GM13977 (cell line): ENCODE measurements at regions not wholly inside any gene's neighbourhood (a gene's known extent, or its start where the extent isn't known, plus 50 kb on each side); places are given as distances from the start of the nearest gene placed in this dataset.

Source experiments
- DNase-seq: peaks from one replicate; pipeline ENCODE4 v3.0.0; 2012; ENCODE audit warnings: low spot score
- in situ Hi-C: fragments of 300-500 bp; cut with MboI; formaldehyde crosslinking; loops from one replicate; pipeline ENCODE4 v1.12.0; 2022; ENCODE audit warnings: low sequenced_read_pairs, low pct_unique_long_range_greater_than_20kb, mixed read lengths, inconsistent platforms; ENCODE audit not compliant: unreplicated experiment
- TF ChIP-seq, protein P1 (sequence below): IDR thresholded peaks from 2 replicates; pipeline ENCODE4 v1.5.1; 2012; ENCODE audit warnings: mild to moderate bottlenecking, control low read depth; ENCODE audit not compliant: insufficient read depth; ENCODE audit errors: extremely low read depth, missing control alignments

DNA sequence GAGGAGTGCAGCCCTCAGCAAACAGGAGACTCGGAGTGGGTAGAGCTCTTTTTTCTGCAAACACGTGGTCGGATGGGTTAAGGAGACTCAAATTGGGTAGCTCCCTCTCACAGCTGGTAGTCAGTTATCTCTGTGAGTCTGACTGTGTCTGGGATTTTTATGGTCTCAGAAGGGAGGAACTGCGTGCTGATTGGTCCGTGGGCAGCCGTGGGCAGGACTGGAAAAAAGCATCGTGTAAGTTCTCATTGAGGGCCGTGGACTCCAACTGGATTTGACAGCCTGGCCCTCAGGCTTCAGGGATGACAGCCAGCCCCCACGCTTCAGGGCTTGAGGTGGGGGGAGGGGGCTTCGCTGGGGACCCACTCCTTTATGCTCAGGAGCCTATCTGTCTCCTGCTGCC is 463.9 kb downstream of the EPHA3 start:
- no peak for DNase-seq
- in situ Hi-C loops: no loop called here
- TF ChIP-seq, protein P1, sequence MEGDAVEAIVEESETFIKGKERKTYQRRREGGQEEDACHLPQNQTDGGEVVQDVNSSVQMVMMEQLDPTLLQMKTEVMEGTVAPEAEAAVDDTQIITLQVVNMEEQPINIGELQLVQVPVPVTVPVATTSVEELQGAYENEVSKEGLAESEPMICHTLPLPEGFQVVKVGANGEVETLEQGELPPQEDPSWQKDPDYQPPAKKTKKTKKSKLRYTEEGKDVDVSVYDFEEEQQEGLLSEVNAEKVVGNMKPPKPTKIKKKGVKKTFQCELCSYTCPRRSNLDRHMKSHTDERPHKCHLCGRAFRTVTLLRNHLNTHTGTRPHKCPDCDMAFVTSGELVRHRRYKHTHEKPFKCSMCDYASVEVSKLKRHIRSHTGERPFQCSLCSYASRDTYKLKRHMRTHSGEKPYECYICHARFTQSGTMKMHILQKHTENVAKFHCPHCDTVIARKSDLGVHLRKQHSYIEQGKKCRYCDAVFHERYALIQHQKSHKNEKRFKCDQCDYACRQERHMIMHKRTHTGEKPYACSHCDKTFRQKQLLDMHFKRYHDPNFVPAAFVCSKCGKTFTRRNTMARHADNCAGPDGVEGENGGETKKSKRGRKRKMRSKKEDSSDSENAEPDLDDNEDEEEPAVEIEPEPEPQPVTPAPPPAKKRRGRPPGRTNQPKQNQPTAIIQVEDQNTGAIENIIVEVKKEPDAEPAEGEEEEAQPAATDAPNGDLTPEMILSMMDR: no peak

DNA sequence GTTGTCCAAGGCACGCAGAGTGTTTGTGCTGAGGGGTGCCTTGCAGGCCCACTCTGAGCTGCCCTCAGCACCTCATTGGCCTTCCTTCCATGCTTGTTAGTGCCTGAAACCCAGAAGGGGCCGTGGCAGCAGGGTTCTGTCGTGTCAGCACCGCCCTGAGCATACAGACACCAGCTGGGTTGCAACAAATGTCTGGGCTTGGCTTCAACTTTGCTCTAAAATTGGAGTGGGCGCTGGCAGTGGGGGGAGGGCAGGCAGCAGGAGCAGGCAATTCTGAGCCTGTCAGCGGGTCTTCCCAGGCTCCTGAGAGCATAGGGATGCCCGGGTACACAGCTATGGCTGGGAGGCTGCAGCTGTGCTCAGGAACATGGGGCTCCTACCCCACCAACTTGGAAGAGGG is 464.3 kb downstream of the EPHA3 start:
- no peak for DNase-seq
- TF ChIP-seq, protein P1: no peak
- in situ Hi-C loops: no loop called here

DNA sequence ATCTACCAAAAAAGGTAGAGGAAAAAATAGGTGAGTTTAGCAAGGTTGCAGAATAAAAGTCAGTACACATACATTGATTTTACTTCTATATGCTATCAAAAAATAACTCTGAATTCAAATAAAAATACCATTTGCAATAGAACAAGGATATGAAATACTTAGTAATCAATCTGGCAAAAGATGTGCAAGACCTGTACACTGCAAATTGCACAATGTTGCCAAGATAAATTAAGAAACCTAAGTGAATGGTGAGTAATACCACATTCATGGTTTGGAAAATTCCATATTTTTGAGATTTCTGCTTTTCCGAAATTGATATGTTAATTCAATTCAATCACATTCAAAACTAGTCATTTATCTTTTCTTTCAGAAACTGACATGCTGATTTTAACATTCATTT is 464.8 kb downstream of the EPHA3 start:
- in situ Hi-C loops: no loop called here
- no peak for DNase-seq
- TF ChIP-seq, protein P1: no peak

DNA sequence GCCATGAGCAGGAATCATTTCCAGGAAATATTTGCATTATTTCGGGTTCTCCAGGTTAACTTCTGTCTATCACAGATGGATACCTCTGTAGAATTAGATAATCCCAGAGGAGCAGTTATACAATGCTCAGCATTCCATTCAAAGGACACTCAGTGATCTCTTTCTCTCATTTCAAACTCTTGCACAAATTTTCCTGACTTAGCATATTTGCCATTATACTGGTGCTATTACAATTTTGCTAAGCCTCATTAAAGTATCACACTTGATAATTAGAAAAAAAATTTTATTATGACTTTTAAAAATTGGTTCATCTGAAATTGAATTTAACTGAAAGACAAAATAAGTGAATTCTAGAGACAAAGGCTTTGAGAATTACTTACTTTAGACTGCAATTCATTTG is 469.0 kb downstream of the EPHA3 start:
- no peak for DNase-seq
- in situ Hi-C loops: no loop called here
- TF ChIP-seq, protein P1: no peak

DNA sequence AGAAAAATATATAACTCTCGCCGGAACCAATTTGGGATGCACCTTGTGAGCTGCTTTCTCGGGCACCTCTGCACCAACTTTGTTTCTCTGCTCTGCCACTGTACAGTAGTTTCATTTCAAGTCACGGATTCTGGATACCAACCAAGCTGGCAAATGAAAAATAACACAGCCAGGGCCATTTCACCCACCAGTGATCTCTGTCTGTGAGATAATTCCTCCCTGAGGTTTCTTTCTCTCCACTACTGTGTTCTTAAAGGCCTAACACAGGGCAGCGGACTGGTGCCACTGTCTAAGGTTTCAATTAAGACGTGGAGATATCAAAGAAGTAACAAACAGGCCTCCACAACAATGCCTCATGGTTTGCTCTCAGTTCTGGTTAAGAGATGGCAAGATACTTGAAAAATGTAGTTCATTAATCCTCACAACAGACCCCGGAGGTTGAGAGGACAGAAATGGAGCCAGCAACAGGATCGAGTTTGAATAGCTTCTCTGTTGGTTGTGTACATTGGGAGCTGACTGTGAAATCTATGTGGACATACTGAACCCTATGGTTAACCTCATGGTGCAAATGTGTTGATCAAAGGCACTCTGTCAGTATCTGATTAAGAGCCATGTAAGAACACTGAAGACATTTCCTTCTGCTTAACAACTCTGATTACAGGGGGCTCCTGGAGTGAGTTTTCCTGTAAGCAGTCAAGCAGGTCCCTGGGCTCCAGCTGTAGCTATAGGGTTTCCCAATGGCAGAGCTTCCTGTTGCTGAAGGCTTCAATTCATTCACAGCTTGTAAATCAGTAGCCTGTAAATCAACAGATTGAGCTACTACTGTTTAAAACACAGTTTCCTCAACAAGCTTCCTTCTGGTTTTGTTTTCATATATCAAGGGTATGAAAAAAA is 470.5 kb downstream of the EPHA3 start:
- TF ChIP-seq, protein P1: no peak
- in situ Hi-C loops: no loop called here
- no peak for DNase-seq

DNA sequence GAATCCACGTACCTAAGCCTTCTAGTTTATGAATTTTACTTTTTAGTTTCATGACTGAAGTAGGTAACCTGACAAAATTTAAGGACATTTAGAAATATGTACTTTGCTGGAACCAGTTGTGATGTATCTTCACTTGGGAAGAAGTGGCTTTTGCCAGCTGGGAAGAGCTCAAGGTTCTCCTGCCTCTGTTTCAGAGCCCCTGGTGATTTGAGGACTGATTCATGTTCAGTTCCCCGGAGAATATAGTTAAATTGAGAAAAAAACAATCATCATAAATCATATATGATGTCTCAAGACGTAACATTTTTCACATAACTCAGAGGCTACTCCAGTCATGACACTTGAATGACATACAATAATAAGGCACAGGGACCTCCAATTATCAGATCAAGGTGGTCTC is 473.4 kb downstream of the EPHA3 start:
- in situ Hi-C loops: no loop called here
- TF ChIP-seq, protein P1: no peak
- DNase-seq: no peak
